Daoy (cell line): ENCODE measurements at regions not wholly inside any gene's neighbourhood (a gene's known extent, or its start where the extent isn't known, plus 50 kb on each side); places are given as distances from the start of the nearest gene placed in this dataset.

Experiments
- DNase-seq: peaks from one replicate; pipeline ENCODE4 v3.0.0-alpha.2; 2015; ENCODE audit warnings: low read depth

DNA sequence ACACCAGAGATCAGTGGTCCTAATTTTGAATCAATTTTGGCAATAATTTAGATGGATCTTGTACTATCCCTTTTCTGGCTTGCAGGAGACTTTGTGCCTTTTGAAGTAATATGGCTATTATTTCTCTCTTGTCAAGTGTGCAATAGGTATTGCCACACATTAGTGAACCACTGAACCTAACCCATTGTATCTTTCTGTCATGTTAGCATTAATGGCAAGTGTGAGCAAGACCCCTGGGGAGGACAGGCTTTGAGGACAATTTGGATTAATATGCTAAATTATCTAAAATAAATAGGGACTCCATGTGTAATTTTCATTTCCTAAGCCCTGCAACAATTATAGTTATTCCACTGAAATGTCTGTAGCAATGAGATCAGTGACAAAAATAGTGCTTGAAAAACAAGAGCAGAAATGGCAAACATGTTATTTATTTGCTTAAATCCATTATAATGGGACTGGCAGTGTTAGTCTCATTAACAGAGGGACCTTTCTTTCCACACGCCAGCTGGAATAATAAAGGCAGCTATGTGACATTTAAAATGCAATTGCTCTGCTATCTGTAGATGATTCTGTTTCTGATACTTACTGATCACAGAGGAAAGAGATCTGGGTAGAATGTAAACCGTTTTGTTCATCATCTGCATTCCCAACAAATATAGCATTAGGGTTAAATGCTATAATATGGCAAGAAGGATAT, 753.3 kb upstream of the ZNF608 start:
- no peak for DNase-seq

DNA sequence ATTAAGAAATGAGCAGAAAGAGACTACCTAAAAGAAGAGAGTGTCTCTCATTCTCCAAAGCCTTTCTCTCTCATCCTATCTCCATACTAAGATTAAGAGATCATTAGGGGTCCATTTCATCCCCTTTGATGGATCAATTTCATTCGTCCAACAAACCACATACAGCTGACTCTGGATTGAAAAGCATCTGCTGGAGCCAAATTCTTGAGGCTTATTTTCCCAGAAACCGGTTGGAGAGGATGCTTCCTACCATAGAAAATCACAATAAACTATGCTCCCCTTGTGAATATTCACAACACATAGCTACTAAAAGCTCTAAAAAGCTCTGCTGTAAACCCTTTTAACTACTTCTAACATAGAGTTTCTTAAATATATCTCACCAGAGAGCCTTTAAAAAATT, 755.0 kb upstream of the ZNF608 start:
- no peak for DNase-seq

DNA sequence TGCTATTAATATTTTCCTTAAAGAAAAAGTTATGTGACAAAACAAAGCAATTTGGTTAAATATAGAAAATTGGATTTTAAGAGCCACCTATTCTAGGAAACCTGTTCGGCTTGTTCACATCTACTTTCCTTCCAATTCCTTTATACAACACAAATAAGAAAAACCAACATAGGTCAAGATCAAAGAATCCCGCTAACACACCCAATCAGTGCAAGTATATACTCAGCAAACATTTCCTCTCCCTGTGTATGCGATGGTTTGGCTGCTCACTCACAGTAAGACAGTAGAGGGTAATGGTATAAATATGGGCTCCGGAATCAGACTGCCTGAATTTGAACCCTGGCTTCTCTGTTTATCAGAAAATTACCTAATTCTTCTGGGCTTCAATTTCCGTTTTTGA, 757.5 kb upstream of the ZNF608 start:
- DNase-seq, result no peak

DNA sequence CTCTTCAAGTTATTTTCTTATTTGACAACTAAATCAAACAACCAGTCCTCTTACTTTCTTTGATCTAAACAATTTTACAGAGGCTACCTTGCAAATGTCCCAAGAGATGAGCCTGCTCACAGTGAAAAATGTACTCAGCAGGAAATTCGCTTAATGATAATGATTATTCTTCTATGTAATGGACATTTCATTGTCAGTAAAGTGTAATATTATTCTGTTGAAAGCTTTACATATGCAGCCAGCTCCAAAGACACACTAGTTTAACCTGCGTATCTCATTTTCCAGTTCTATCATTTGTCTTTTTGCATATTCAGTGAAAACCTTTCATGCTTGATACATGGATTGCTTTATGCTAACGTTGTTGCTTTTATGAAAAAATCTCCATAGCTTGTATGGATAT, 758.7 kb upstream of the ZNF608 start:
- no peak for DNase-seq

DNA sequence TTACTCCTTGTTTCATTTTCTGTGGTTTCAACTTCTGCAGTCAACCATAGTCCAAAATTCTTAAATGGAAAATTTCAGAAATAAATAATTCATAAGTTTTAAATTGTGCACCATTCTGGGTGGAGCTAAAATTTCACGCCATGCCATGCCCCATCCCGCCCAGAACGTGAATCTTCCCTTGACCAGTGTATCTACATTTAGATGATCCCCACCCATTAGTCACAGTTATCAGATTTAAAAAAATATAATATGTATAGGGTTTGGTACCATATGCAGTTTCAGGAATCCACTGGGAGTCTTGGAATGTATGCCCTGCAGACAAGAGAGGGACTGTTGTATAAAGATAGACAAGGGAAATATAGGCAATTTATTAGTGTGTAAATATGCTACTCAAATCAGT, 759.7 kb upstream of the ZNF608 start:
- no peak for DNase-seq

DNA sequence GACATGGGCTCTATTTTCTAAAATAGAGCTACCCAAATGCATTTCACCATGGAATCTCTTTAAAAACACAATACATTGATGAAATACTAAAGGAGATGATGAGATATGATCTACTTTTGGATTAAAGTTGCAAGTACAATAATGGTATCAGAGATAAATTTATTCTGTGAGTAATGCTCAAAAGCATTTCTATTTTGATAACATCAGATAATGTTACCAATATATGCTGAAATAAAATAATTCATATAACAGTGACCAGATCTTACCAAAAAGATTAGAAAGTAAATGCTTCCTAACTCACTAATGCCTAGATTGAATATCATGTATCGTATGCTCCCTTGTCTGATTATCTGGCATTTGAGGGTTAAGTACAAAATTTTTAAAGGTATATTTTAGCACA, 761.8 kb upstream of the ZNF608 start:
- DNase-seq, result no peak

DNA sequence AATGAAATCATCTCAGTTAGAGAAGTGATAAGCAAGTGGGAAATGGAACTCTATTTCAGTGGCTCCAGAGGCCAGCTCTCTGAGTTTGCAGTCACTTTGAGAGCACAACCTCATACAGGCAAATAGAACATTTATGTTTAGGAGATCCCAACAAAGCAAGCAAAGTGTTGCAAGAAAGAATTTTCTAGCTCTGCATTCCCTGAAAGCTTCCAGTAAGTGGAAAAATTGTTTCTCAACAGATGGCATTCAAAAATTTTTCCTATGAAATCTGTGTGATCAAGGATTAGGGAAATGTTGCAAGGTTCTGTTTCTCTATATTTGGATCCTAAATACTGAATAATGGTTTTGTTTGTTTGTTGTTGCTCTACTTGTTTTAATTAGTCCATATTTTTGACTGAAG, 764.2 kb upstream of the ZNF608 start:
- DNase-seq, result no peak

DNA sequence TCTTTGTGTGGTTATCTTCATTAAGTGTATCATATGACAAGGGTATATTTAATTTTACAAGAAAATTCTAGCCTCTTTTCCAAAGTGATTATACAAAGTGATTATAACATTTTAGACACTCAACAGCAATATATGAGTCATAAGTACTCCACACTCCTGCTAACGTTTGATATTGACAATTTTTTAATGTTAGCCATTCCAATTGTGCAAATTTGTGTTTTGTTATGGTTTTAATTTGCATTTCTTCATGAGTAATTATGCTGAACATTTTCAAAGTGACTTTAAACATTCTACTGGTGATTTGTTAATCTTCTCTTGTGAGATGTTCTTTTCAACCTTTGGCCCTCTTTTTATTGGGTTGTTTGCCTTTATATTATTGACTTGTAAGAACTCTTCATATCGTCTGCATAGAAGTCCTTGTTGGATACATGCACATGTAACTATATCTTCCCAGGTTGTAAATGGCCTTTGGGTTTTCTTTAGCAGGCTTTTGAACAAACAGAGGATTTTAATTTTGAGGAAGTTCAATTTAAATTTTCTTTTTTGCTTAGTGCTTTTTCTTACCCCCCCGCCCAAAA, 771.6 kb upstream of the ZNF608 start:
- DNase-seq, result no peak

DNA sequence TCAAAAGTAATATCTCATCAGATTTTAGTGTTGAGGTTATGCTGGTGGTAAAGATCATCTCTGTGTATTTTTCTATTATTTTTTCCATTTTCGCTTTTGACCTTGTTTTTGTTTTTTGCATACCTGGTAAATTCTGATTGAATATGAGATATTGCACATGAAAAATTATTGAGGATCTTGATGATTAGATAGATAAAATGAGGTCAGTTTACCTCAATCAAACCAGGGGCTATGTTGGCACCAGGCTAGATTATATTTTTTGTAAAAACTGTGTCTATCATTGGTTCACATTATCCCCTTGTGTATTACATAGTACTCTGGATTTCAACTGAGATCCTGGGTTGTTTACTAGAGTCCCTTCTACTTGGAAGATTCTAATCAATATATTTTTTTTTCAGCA, 774.9 kb upstream of the ZNF608 start:
- DNase-seq, result no peak

DNA sequence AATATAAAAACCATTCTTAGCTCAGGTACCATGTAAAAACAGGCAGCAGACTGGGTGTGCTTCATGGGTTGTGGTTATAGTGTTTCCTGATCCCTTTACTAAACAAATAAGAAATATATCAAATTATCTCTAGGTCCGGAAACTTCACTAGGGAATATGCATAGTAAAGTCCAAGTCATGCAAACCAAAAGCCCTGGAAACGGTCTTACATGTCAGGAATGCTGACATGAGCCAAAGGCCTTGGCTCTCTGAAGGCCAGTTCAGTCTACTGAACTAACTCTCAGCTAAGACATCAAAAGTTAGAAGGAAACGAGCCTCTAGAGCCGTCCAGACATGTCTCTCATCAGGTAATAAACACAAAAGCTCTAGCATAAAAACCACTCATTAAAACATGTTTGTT, 778.9 kb upstream of the ZNF608 start:
- peak; percentile 3 for DNase-seq

DNA sequence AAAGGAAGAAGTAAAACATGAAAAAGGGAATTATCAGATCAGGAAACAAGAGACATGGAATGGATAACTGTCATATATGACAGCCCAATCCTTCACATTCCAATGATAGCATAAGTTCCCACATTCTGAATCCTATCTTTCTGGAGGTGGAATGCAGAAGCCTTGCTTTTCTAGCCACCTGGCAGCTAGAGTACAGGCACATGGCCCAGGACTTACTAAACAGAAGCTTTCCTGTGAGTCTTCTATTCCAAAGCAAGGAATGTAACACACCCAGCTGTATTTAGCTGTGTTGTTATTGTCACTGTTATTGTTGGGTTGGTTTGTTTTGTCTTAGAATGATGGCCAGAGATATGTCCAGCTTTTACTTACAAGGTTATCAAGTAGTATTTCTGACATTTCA, 780.5 kb upstream of the ZNF608 start:
- DNase-seq, result no peak

DNA sequence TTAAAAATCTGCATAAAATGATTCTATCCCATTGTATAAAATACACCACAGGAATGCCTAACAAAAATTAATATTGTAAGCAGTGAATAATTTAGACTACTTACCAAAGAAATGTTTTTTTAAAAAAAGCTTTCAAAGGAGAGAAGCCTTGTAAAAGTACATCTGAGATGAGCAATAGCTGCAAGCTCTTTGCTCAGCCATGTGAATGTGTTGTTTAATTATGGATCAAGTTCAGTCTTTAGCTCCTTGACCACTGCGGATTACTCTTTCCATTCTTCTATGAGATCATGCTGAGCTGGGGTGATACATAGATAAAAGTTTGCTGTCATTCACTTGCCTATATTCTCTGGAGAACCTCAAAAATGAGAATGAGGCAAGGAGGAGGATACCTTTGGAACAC, 782.4 kb upstream of the ZNF608 start:
- DNase-seq, result peak; percentile 13

DNA sequence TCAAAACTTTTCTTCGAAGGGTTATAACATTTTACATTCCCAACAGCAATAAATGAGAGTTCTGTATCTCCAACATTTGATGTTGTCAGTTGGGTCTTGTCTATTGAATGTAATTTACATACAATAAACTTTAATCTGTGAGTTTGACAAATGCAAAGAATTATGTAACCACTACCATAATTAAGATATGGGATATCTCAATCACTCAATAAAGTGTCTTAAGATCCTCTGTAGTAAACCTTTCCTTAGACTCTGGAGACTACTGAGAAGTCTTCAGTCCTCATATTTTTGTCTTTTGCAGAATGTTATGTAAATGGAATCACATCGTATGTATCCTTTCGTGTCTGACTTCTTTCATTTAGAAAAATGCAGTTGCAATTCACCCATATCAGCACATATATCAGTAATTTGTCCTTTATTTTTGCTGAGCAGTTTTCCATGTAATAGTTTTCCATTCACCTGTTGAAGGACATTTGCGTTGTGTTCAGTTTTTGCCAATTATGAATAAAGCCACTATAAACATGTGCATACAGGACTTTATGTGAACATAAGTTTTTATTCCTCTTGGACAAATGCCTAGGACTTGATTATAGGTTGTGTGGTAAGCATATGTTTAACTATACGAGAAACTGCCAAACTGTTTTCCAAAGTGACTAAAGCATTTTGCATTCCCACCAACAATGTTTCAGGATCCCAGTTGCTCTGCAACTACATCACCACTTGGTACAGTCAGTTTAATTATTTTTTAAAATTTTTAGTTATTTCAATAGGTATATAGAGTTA, 784.6 kb upstream of the ZNF608 start:
- DNase-seq, result no peak

DNA sequence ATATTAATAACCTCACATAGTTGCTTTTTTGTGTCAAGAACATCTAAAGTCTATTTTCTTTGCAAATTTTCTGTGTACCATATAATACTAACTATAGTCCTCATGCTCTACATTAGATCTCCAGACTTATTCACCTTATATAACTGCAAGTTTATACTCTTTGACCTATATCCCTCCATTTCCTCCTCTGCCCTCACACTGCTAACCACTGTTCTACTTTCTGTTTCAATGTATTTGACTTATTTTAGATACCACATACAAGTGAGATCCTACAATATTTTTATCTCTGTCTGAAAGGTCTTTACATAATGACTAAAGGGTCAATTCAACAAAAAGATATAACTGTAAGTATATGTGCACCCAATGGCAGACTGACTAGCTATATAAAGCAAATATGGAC, 789.7 kb upstream of the ZNF608 start:
- DNase-seq, result no peak

DNA sequence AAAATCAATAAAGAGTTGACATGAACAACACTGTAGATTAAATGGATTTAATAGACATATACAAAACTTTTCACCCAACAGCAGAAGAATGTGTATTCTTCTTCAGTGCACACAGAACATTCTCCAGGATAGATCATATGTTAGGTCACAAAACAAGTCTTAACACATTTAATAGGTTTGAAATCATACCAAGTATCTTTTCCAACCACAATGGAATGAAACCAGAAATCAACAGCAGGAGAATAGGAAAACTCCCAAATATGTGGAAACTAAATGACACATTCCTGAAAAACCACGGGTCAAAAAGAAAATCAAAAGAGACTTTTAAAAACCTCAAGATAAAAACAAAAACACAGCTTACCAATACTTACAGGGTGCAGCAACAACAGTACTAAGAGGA, 790.1 kb upstream of the ZNF608 start:
- no peak for DNase-seq

DNA sequence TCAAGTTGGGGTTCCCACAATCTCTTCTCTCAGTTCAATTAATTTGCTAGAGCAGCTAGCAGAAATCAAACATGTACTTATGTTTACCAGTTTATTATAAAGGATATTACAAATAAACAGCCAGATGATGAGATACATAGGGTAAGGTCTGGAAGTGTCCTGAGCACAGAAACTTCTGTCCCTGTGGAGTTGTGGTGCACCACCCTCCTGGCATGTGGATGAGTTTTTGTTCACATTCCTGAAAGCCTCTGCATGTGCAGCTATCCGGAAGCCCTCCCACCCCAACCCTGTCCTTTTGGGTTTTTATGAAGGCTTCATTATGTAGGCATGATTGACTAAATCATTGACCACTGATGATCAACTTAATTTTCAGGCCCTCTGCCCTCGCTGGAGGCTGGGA, 791.2 kb upstream of the ZNF608 start:
- DNase-seq, result no peak

DNA sequence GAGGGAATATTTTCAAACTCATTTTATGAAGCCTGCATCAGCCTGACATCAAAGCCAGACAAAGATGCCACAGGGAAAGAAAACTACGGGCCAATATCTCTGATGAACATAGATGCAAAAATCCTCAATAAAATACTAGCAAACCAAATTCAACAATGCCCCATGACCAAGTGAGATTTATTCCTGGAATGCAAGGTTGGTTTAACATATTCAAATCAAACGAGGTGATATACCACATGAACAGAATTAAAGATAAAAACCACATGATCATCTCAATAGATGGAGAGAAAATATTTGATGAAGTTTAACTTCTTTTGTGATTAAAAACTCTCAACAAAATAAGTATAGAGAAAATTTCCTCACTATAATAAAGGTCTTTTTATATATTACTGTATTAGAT, 792.0 kb upstream of the ZNF608 start:
- no peak for DNase-seq

DNA sequence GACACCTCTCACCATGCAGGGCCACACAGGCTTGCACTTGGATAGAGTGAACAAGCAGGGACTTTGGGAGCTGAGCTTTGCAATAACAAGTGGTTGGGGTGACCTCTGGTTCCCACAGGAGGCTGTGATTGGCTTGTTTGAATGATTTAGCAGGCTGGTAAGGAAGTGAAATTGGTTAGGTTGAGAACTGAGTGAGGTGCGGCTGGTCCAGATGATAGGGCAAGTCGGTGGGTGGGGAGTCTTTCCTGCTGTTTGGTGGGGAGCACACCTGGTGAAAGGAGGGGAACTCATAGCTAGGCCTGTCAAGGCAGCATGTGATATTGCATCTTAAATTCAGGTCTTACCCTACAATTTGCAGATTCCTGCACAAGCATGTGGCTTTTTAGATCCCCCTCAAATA, 794.6 kb upstream of the ZNF608 start:
- DNase-seq, result no peak

DNA sequence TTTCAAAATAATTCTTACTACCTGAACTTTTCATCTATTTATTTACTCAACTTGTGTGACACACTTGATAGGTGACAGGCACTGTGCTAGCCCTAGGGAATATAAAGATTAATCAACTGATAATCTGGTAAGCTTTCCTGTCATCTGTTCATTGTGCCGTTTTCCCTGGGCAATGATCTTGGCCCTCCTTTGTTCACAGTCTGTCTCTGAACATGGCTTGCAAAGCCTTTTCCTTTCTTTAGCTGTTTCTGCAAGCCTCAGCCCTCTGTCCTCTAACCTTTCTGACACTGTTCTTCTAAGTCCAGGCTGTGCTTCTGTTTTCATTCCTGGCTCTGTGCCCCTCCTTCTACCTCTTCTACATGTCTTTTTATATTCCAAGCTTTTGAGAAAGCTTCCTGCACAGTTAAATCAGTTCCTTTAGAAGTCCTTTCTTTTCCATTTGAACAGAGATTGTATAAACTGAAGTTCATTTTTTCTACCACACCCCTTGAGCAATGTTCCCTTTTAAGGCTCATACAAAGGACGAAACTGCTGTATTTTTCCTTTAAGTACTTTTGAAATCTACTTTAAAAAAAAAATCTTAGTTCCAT, 803.0 kb upstream of the ZNF608 start:
- no peak for DNase-seq

DNA sequence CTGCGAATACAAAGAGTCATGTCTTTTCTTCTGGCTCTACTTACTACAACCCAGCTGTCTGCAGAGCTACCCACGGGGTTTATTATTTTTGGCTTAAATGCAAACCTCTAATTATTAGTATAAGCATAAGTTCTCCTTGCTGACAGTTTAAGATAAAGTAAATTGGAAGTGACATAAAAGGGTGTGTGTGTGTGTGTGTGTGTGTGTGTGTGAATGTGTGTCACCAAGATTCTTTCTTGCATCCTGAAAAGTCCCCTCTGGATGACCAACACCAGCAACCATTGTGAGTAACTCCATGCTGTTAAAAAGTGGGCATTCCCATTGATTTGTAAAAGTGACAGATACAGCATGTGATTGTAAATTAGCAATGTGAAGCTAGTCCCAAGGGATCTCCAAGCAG, 803.8 kb upstream of the ZNF608 start:
- peak; percentile 82 for DNase-seq

DNA sequence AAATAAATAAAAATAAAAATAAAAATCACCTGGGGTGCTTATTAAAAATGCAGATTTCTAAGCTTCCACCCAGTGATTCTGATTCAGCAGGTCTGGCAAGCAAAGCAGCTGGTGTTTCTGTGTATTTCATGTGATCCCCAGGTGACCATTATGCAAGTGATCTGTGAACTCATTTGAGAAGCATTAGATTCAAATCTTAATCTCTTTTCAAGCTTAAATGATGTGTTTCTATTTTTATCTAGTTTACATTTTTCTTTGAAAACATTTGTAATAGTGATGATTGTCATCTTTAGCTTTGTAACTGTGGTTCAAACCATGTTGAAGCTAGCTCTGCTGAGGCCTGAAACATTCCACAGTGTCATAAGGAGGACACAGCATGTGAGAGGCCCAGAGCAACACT, 804.8 kb upstream of the ZNF608 start:
- no peak for DNase-seq

DNA sequence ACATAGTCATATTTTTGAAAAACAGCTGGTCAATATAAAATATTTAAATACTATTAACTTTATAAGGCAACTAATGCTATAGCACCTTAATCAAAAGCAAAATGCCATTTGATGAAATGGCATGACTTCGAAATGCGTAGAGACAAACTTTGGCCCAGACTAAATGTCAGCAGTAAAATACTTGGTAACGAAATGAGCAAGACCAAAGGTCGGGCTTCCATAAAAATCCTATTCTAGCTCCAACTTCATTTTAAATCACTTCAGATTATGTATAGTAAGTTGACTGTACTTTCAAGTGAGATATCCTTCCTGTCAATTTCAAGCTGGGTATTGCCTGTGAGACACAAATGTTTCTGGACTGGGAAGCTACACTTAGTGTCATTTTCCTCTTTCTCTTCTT, 805.4 kb upstream of the ZNF608 start:
- no peak for DNase-seq

DNA sequence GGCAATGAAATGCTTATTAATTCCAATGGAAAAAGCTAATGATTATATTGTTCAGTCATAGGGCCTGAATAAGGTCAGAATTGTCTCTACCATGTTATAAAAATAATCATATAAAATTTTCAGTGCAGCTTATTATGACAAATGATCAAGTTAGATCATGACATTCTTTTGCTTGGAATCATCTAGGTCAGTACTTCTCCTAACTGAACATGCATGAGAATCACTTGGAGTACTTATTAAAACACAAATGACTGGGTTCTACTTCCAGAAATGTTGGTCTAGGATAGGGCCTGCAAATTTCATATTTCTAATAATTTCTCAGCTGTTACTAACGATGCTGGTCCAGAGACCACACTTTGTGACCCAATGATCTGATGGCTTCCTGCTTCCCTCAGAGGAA, 806.0 kb upstream of the ZNF608 start:
- no peak for DNase-seq
